ENCODE measurements at regions not wholly inside any gene's neighbourhood (a gene's known extent, or its start where the extent isn't known, plus 50 kb on each side); places are given as distances from the start of the nearest gene placed in this dataset.

DNA sequence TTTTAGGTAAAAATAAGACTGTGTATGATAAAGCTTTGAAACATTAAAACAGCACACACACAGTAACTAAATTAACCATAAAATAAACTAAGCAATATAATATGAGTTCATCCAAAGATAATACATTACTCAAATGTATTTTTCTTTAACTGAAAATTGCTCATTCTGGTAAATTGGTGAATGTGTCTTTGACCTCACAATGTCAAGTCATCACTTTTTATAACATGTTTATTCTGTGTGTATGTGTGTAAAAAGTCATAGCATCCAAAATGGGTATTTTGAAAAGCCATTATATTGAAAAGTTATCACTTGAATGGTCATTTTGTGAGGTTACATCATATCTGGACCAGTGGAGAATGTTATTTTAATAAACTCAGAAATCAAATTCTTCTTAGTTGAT lies 724.6 kb downstream of the ADGRL2 start:
- Histone ChIP-seq H3K4me3 (no peak overlapping the region), H3K27ac (no peak overlapping the region)
- TF ChIP-seq, protein P1, sequence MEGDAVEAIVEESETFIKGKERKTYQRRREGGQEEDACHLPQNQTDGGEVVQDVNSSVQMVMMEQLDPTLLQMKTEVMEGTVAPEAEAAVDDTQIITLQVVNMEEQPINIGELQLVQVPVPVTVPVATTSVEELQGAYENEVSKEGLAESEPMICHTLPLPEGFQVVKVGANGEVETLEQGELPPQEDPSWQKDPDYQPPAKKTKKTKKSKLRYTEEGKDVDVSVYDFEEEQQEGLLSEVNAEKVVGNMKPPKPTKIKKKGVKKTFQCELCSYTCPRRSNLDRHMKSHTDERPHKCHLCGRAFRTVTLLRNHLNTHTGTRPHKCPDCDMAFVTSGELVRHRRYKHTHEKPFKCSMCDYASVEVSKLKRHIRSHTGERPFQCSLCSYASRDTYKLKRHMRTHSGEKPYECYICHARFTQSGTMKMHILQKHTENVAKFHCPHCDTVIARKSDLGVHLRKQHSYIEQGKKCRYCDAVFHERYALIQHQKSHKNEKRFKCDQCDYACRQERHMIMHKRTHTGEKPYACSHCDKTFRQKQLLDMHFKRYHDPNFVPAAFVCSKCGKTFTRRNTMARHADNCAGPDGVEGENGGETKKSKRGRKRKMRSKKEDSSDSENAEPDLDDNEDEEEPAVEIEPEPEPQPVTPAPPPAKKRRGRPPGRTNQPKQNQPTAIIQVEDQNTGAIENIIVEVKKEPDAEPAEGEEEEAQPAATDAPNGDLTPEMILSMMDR (IDR thresholded peaks at IDR 0.05) = no peak
- DNase-seq (ENCODE audit: low spot score) = no peak

DNA sequence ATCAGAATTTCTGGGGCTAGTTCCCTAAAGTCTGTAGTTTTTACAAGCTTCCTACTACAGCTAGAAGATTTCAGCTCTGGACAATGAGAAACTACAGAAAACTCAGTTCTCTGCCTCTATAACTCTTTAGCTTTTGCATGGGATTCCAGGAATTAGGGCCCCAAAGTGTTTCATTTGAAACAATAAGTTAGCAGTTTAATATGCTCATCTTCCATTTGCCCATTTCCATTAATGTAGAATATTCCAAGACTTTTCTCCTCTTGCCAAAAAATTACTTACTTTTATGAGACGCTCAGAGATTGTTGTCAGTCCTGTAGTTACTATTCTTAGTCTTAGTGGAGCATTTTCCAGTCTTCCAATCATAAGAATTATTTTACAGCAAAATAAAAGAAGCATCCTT lies 719.9 kb downstream of the ADGRL2 start:
- DNase-seq (ENCODE audit: low spot score) = no peak
- TF ChIP-seq, protein P1 (IDR thresholded peaks at IDR 0.05) = no peak
- Histone ChIP-seq H3K27ac (no peak overlapping the region), H3K4me3 (no peak overlapping the region)

DNA sequence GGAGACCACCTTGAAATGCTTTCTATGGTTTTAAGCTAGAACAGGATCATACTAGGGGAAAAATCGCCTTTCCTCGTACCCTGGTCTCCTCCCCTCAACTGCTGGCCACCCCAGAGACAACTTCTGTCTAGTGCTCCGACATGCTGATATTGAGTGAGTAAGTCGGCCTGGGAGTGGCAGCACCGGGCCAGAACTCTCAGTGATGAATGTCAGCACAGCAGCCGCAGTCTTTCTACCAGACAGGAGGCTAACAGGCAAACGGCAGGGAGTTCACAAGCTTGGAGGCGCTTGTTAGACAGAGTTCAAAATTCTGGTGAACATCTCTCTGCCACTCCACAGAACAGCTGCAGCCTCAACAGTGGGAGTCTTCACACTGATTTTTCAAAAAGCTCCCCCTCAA lies 716.9 kb downstream of the ADGRL2 start:
- no peak overlapping the region for H3K27ac ChIP-seq
- TF ChIP-seq, protein P1 (IDR thresholded peaks at IDR 0.05) = no peak
- peak; percentile 75 for DNase-seq (ENCODE audit: low spot score)
- H3K4me3 ChIP-seq = no peak overlapping the region

DNA sequence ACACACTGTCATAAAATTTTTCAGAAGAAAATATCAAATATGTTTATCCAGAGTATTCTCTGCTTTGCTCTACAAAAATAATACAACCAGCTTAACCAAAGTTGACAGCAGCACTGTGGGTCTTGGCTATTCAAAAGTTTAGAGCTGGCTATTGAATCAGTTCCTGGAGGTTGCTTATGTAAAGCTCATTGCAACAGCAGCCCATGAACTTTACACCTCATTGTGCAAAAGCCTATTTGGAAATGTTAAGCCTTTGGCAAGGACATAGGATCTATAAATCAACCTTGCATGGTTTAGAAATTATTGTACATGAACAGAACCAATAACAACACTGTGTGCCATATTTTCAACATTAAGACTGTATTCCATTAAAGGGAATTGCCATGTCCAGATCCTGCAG lies 714.9 kb downstream of the ADGRL2 start:
- TF ChIP-seq, protein P1 (IDR thresholded peaks at IDR 0.05) = no peak
- H3K27ac ChIP-seq = no peak overlapping the region
- no peak overlapping the region for H3K4me3 ChIP-seq
- DNase-seq (ENCODE audit: low spot score) = no peak

DNA sequence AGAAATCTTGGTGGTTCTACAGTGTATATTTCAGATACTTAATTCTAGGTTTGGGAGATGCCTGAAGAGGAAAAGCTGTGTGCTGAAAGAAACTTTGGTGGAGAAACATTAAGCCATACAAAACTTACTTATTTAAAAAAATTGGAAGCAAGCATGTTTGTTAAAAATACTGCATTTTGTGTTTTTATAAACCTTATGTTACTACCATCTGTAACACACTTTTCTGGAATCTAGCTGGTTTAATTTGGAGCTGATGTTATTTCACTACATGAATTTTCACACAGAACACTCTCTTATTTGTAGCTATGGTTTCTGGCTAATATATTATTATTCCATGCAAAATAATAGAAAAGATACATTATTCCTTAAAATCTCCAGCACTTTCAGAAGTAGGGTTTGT lies 710.7 kb downstream of the ADGRL2 start:
- H3K27ac ChIP-seq = no peak overlapping the region
- DNase-seq (ENCODE audit: low spot score) = no peak
- no peak overlapping the region for H3K4me3 ChIP-seq
- TF ChIP-seq, protein P1 (IDR thresholded peaks at IDR 0.05) = no peak

DNA sequence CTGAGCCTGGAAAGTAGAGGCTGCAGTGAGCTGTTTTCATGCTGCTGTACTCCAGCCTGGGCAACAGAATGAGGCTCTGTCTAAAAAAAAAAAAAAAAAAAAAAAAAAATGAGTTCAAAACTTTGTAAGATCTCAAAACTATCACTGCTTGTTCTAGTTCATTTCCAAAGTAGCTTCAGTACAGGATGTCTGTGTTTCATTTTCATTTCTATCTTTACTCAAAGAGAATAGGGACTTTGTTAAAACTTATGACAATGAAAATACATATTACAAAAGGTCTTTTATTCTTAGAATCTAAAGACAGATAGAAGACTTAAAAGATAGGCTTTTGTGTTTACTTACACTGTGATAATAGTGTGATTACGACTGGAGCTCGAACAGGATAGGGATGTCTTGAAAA lies 709.7 kb downstream of the ADGRL2 start:
- no peak for DNase-seq (ENCODE audit: low spot score)

DNA sequence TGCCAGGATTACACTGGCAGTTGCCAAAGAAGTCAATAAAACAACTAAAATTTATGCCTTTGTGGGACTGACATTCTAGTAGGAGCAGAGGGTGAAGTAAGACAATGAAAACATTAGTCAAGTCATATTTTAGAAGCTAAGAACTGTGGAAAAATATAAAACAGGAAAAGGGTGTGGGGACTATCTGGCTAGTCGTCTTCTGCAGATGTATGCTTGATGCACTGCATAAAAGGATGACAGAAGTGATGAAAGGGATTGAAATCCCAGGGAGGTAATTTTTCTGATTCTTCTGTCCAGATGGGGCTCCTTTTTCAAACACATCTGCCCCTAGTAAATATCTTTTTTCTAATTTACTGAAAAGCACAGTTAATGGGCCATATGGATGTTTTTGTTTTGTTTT lies 706.3 kb downstream of the ADGRL2 start:
- DNase-seq (ENCODE audit: low spot score) = no peak
- H3K4me3 ChIP-seq = no peak overlapping the region
- TF ChIP-seq, protein P1 (IDR thresholded peaks at IDR 0.05) = no peak

More for the DNA sequence above, 709.7 kb downstream of the ADGRL2 start:
- no peak overlapping the region for H3K27ac ChIP-seq
- no peak overlapping the region for H3K4me3 ChIP-seq
- TF ChIP-seq, protein P1 (IDR thresholded peaks at IDR 0.05) = no peak

More for the DNA sequence above, 706.3 kb downstream of the ADGRL2 start:
- H3K27ac ChIP-seq = no peak overlapping the region

Measured in coronary artery (tissue), 2 donors.